HG02798 (cell line): ENCODE measurements at regions not wholly inside any gene's neighbourhood (a gene's known extent, or its start where the extent isn't known, plus 50 kb on each side); places are given as distances from the start of the nearest gene placed in this dataset.
A peak's percentile ranks its signal among the peaks of the same experiment; 100 is the strongest.

Source experiments
- ATAC-seq: cut with Tn5 transposase; IDR thresholded peaks from one replicate; pipeline ENCODE4 v1.9.1; 2021; ENCODE audit warnings: mild to moderate bottlenecking; ENCODE audit not compliant: unreplicated experiment, poor library complexity

DNA sequence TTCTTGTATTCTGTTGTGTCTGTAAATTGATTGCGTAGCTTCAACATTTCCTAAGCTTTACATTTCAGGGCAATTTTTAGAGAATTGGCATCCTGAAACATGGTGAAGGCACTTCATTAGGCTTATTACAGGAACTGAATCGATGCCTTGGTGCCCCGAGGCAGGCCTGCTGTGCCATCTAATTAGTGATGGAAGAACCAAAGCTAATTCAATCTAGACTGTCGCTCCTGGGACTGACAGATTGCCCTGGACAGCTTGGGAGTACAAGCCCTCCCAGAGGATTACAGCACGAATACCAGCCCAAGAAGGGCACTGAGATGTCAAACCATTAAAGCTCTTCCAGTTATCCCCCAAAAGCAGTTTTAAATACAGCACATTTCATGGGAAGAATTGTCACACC is 243.2 kb upstream of the ZC3H12C start:
- no peak for ATAC-seq

DNA sequence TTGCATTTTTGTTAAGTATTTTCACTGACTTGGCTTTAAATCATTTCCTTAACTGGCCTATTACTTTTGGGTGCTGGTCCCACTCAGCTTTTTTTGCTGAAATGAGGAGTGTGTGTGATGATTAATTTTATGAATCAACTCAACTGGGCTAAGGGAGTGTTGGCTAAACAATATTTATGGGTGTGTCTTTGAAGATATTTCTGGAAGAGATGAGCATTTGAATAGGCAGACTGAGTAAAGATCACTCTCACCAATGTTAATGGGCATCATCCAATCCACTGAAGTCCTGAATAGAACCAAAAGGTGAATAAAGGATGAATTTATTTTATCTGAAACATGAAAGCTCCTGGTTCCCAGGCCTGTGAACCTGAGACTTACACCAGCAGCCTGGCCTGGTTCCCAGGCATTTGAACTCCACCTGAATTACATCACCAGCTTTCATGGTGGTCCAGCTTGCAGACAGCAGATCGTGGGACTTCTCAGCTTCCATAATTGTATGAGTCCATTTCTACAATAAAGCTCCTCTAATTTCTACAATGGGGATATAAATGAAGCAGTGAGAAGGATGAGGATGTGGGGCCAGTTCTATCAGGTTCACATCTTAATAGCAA is 241.3 kb upstream of the ZC3H12C start:
- ATAC-seq, result no peak

- peak; percentile 84 for ATAC-seq
Measured at GRCh38 chr11:109853156-109853776, 239.9 kb upstream of the ZC3H12C start.

DNA sequence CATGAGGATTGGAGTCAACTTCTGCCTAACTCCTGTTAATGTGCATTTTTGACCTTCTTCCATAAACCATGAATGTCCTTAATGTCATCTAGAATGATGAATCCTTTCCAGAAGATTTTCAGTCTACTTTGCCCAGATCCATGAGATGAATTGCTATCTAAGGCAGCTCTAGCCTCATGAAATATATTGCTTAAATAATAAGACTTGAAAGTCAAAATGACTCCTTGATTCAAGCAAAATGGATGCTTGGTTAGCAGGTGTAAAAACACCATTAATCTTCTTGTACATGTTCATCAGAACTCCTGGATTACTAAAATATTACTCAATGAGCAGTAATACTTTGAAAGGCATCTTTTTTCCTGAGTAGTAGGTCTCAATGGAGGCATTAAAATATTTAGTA is 238.5 kb upstream of the ZC3H12C start:
- ATAC-seq, result no peak

- ATAC-seq, result no peak
Measured at GRCh38 chr11:109856928-109857327, 236.3 kb upstream of the ZC3H12C start.

DNA sequence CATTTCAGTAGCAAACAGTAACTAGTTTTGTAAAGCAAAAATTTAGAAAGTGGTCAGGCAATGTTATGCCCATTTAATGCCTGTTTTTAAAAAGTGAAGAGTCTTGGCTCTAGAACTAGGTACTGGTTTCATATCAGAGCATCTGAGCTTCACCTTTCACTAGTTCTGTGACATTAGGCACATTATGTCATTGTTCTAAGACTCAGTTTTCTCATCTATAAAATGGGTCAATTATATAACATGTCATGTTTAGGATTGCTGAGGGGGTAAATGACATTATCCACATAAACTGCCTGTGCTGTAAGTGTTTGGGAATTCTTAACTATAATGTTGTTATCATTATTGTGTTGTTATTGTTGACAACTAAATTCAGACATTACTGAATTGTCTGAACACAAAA is 235.6 kb upstream of the ZC3H12C start:
- ATAC-seq, result no peak

- no peak for ATAC-seq
Measured at GRCh38 chr11:109858152-109858551, 235.0 kb upstream of the ZC3H12C start.

DNA sequence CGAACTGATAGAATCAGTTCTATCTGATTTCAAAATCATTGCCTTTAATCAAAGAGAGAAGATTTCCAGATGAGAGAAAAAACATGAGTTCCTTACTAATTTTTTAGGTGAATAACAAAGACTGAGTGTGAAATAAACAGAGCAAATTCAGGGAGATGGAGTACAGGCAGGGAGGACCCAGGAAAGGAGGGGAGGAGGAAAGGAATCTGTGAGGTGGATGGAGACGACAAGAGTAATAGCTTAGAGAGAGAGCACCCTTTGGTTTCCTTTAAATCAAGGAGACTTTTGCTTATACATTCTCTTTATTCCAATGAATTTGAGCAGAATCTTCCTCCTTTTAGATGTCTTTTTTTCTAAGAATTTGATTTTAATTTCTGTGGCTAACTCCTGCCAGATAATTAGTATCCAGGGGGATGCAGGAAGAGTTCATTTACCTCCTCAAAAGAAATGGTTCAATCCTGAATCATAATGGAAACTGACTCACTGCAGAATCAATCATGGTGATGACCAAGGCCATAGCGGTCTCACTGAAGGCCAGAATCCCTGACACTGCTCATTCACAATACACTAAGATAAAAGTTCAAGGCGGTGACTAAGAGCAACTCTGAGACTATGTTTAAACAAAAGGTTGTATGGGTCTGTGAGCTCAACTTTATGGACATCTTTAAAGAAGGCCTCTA is 234.0 kb upstream of the ZC3H12C start:
- no peak for ATAC-seq

DNA sequence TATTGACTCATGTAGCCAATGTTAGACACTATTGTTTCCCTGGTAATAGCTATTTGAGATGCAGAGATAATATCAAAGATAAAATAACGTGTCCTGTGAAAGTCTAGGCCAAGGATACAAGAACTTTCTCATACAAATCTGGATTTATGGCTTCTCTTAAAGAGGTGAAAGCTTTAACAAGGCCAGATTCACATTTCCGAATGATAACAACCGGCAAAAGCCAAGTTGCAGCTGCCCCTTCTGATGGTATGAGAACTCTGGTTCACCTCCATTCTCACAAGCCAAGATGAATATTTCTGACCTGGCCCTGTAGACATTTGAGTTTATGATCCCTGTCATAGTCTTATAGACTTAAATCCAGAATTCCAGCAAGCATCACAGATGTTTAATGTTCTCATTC is 230.4 kb upstream of the ZC3H12C start:
- no peak for ATAC-seq

DNA sequence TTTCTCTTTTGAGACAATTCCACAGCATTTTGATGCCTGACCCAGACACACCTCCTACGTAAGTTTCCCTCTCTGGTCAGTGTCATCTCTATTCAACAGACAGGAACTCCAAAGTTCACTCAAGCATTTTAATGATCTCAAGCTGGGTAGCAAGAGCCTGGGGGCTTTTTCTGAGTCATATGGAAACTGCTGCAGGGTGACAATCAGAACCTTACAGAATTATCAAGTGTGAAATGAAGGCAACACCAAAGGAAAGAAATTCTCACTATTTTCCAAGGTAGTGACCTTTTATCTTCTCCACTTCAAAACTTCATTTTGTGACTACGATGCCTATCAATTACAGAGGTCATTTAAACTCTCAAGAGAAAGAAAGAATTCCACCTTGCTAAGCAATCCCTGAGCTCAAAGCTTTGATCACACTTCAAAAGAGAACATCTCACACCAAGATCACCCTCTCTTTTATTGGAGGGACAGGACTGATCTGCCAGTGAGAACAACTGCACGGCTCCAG is 229.0 kb upstream of the ZC3H12C start:
- peak; percentile 92 for ATAC-seq

DNA sequence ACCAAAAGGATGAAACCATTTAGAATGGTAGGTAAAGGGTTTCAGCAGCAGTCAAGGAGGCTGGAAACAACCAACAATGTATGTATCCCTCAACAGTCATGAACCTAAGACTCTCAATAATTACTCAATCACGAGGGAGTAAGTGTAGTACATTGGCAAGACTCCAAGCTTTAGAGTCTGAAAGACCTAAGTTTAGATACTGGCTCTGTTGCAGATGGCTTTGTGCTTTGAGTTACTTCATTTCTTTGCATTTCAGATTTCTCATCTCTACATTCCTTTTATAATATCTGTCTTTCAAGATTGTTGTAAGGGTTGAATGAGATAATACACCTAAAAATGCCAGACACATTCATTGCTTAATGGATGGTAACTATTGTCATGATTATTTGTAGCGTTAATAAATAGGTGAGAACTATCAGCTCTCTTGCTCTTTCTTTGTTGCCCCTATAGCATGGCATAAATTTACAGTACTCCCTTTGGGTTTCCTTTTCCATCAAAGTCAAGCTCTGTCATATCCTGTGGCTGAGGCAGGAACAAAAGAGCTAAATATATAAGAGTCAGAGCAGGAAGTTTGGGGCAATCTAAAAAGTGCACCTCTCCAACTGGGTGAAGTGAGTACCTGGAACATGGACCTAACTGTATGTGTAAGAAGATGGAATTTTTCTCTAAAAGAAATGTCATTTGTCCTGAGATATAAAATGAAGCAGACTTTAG is 228.2 kb upstream of the ZC3H12C start:
- ATAC-seq, result peak; percentile 30

GRCh38 chr11:109865548-109866186 is 227.5 kb upstream of the ZC3H12C start:
- ATAC-seq, result no peak

GRCh38 chr11:109867784-109868183 is 225.4 kb upstream of the ZC3H12C start:
- ATAC-seq, result no peak

DNA sequence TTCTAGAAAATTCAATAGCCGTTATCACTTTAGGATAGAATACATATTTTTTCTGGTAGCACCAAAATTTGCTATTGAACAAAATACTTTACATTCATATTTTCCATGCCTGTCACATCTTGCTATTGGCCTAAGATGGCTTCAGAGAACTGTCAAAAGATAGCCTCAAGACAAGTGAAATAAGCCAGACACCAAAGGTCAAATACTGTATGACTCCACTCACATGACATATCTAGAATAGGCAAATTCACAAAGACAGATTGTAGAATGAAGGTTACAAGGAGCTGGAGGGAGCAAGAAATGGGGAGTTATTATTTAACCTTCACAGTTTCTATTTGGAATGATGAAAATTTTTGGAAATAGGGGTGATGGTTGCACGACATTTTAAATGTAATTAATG is 223.7 kb upstream of the ZC3H12C start:
- no peak for ATAC-seq

DNA sequence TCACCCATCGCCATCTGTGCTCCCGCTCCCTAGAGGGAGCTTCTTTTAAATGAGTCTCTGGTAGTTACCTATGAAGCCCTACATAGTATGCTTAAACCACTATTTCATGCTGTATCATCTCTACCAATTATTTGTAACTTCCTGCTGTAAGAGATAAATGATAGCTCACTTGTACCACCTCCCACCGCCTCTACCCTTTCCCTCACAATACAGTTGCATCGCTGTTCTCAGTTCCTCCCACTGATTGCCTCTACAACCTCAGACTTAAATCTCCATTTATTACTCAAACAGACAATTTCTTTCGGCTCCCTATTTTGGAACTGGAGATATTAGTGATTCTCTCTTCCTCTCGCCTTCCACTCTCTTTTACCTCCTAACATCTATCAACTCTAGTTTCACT is 222.9 kb upstream of the ZC3H12C start:
- ATAC-seq, result no peak

DNA sequence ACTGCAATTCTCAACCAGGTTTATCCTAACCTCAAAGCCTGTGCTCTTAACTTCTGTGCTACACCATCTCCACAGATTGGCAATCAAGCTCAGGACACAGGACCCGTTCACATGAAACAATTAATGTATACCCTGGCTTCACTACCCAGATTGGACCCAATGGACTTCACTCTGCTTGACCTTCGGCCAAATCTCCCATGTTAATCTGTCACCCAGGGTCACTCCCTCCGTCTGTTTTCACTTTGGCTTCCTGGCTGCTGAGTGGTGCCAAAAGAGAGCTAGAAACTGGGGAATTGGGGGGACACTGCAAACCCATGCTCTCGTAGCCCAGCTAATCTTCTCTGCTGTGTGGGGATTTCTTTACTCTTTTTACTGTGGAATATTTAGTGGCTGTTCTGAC is 216.1 kb upstream of the ZC3H12C start:
- ATAC-seq, result no peak

GRCh38 chr11:109884501-109884900 is 208.7 kb upstream of the ZC3H12C start:
- no peak for ATAC-seq

- no peak for ATAC-seq
Measured at GRCh38 chr11:109885006-109885405, 208.2 kb upstream of the ZC3H12C start.

GRCh38 chr11:109892321-109892794 is 200.8 kb upstream of the ZC3H12C start:
- no peak for ATAC-seq

DNA sequence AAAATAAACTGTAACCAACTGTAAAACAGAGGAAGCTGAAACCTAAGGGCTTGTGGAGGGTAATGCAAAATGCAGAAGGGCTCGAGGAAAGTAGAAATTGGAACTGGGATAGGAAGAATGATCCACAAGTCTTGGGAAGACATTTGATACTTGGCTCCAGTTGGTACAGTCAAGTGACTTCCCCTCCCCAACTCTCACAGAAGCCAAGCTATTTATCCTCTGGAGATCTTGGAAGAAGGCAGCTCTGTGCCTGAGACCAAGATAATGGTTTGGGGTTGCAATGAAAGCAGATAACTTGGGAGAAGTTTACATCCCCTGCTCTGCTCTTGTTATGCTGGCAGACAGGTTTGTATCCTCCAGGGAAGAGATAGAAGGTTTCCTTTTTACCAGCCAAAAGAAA is 198.9 kb upstream of the ZC3H12C start:
- no peak for ATAC-seq
